Neural cell (in vitro differentiated cells): ENCODE measurements at regions not wholly inside any gene's neighbourhood (a gene's known extent, or its start where the extent isn't known, plus 50 kb on each side); places are given as distances from the start of the nearest gene placed in this dataset.
"Not testable (repeated sequence)": the region's sequence is repeated elsewhere in the genome, so short reads cannot be mapped to it uniquely, and the experiment has no call there.

Experiments
- CTCF ChIP-seq: fragments of 450-650 bp; IDR thresholded peaks from 2 replicates; pipeline ENCODE4 v1.5.1; 2014; ENCODE audit warnings: antibody characterized with exemption, mild to moderate bottlenecking, moderate library complexity; ENCODE audit not compliant: poor library complexity, severe bottlenecking
- EZH2 ChIP-seq: fragments of 200-600, 300-800 bp; shearing (Covaris generic), sonication (generic); IDR thresholded peaks from 2 replicates; pipeline ENCODE4 v1.6.1; 2014; ENCODE audit warnings: antibody characterized with exemption, low read length, borderline replicate concordance, mild to moderate bottlenecking; ENCODE audit not compliant: insufficient read depth, poor library complexity, severe bottlenecking

GRCh38 chr17:12239021-12239420 lies 218.3 kb downstream of the MAP2K4 start:
- TF ChIP-seq CTCF, EZH2: not testable (repeated sequence)
